Stimulated activated CD8-positive, alpha-beta memory T cell treated with anti-CD3 and anti-CD28 coated beads, Interleukin-12 subunit alpha, Interleukin-12 subunit beta, amount 100 ng/mL, for 4 hours (primary cell): ENCODE measurements at regions not wholly inside any gene's neighbourhood (a gene's known extent, or its start where the extent isn't known, plus 50 kb on each side); places are given as distances from the start of the nearest gene placed in this dataset.
"Not testable (repeated sequence)": the region's sequence is repeated elsewhere in the genome, so short reads cannot be mapped to it uniquely, and the experiment has no call there.

ENCODE experiments used
- DNase-seq: peaks from one replicate; pipeline ENCODE4 v3.0.0-alpha.2; 2020; ENCODE audit warnings: low read depth

- DNase-seq: no peak
Measured at GRCh38 chr7:131935180-131935579, 378.8 kb upstream of the PODXL start.

DNA sequence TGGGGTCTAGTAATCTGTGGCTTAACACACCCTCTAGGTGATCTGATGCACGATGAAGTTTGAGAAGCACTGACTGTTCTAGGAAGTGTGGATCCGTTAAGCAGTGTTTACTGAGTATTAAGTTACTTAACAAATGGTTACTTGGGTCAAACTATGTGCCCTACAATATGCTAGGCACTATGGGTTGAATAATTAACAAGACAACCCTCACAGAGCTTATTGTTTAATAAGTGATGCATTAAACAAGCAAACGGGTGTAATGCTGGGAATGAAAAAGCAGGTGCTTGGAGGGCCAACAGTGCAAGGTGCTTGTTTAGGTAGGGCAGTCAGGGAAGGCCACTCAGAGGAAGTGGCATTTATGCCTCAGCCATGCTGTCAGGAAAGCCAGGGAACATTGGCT, 378.0 kb upstream of the PODXL start:
- DNase-seq: no peak

- no peak for DNase-seq
Measured at GRCh38 chr7:131933751-131934289, 377.4 kb upstream of the PODXL start.

DNA sequence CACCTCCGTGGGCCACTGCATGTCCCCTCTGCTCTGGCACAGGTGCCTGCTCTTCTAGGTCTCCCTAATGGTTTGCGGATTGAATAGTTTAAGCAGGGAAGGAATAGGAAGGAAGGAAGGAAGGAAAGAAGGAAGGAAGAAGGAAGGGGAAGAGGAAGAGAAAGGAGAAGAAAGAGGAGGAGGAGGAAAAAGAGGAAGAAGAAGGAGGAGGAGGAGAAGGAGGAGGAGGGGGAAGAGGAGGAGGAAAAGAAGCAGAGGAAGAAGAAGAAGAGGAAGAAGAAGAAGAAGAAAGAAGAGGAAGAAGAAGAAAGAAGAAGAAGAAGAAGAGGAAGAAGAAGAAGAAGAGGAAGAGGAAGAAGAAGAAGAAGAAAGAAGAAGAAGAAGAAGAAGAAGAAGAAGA, 376.8 kb upstream of the PODXL start:
- DNase-seq: not testable (repeated sequence)

GRCh38 chr7:131932271-131932670, 375.8 kb upstream of the PODXL start:
- no peak for DNase-seq

DNA sequence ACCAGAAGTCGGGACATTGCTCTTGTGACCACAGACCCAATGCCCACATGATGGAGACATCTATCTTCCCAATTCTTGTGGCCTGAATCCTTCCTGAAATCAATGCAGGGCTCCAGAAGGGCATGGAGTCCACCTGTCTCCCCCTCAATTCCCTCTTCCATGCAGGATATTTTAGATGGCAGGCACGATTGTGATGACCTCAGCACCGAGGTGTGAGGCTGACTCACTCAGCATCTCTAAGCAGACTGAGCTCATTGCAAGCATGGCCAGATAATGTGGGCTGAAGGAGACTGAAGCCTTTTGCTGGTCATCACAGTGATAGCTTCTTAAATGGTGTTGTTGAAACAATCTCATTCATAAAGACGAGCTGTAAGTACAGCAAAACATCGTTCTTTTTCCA, 374.9 kb upstream of the PODXL start:
- DNase-seq: no peak

DNA sequence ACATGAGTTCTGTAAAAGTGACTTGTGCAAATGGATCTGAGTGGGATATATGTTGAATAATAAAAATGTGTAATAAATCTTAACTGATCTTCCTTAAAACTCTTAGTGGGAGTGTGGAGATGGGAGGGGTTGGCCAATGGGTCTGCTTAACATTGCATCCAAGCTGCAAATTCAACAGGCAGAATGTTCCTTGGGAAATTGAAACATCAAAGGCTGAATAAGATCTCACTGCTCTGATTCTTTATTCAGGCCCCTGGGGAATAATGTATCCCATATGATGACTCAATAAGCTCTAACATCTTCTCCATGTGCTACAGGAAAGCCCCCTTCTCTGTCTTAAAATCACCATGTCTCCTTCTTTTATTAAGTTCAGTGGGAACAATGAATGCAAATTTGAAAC, 373.2 kb upstream of the PODXL start:
- no peak for DNase-seq

DNA sequence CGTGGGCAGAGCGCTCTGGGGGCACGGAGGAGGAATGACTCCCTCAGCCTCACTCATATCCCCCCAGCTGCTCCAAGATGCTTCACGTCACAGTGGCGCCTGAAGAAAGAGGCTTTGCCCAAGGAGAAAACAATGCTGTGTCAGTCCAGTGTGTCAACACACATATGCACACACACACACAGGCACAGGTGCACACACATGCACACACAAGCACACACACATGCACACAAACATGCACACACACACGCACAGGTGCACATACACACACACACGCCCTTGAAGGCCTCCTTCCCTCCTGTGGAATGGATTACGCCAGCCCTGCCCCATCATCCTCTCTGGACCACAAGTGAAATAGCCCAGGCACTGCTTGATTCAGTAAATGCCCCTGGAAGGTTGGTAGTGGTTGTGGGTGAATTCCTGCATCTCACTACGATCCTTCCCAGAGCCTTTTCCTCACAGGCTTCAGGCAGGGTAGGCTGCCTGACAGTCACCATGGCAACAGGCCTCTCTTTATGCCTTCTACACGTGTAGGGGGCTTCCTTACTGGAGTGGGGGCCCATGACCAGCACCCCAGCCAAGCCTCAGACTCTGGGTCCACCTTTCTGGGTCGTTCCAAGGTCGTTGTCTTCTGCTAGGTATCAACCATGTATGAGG, 371.5 kb upstream of the PODXL start:
- no peak for DNase-seq

DNA sequence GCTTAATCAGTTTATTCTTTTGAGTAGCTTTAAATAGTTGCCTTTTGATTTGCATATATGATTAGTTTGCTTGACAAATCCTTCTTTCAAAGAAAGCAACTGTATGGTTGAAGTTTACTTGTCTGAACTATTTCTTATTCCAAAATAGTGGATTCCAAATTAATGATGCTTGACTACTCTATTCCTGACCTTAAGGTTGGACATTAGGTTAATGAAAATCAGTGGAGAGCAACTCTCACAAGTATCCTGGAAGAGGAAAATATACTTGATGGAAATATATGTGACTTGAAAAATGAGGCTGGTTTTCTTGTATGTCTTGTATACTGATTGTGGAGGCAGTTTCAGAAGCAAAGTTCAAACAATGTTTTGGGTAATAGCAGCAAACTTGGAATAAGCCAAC, 369.2 kb upstream of the PODXL start:
- no peak for DNase-seq

DNA sequence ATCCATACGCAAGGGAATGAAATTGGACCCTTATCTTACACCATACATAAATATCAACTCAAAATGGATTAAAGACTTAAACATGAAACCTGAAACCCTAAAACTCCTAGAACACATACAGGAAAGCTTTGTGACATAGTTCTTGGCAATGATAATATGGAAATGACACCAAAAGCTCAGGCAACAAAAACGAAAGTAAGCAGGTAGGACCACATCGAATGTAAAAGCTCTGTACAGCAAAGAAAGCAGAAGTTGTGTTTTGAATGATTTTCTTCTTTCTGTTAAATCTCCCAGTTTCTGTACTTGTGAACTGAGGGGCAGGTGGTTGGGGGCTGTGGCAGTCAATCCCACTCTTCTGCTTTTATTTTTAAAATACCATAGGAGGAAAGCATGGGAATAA, 368.4 kb upstream of the PODXL start:
- no peak for DNase-seq

GRCh38 chr7:131922948-131923347, 366.5 kb upstream of the PODXL start:
- DNase-seq: not testable (repeated sequence)

GRCh38 chr7:131921016-131921415, 364.6 kb upstream of the PODXL start:
- no peak for DNase-seq

- no peak for DNase-seq
Measured at GRCh38 chr7:131919920-131920709, 363.7 kb upstream of the PODXL start.

DNA sequence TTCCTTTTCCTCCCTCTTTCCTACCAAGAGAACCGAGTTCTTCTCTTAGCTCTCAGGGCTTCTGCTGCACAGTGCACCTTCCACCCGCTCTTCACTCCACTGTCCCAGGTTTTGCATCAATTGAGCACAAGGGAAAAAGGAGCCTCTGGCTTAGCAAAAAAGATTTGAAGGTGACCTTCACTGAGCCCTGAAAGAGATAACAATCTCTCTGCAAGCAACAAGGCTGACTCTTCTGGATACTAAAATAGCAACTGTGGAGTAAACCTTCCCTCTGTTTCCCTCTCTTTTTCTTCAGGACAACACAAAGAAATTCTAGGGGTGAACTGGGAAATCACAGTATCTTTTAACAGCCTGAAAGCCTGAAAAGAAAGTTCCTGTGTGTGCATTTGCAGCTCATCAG, 354.7 kb upstream of the PODXL start:
- DNase-seq: no peak

GRCh38 chr7:131909151-131909768, 352.8 kb upstream of the PODXL start:
- DNase-seq: no peak

DNA sequence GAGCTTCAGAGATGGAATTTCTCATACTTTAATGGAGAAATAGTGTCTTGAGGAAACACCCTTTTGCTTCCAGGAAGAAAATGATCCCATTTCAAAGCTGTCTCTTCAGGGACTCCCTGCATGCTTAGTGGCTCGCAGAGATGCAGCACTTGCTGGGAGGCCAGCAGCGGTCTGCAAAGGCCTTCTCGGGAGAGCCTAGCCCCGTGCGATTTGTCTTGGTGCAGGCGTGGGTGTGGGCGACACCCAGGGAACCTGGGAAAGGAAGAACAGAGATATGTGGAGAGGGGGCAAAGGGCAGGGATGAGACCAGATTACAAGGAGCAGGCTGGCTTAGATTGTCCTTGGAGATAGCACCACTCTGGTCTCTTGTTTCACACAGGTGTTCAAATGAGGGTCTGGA, 352.3 kb upstream of the PODXL start:
- no peak for DNase-seq

DNA sequence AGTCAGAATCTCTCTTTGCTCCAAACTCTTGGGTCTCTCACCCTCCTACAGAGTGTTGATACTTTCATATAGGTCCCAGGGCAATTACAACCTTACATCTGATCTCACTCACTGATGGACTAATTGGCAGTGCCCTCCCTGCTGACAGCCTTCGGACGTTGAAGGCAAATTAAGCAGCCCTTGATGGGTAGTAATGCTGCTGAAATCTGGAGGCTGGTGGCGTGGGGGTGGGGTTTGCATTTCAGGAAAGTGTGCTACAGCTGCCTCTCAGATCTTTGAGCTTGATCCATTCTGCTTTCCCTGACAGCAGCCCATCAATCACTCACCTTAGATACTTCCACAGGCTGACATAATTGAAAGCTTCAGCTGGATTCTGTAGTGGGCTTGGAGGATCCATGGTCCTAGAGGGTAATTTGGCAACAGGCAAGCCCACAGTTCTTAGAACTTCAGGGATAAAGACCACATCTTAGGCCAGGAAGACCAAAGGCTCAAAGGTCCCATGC, 349.1 kb upstream of the PODXL start:
- no peak for DNase-seq

DNA sequence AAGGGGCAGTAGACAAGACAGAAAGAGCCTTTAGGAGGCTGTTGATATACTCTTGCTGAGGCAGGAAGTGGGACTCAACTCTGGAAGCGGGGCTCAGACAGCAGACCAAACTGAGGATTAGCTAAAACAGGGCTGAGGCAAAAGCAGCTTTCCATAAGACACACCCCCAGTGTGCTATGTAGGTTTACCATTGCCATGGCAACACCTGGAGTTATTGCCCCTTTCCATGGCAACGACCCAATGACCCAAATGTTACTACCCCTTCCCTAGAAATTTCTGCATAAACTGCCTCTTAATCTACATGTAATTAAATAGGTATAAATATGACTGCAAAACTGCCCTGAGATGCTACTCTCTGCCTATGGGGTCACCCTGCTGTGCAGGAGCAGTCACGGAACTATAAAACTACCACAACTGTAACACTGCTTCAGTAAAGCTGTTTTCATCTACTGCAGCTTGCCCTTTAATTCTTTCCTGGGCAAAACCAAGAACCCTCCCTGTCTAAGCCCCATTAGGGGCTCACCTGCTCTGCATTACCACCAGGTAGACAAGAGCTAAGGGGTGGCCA, 348.4 kb upstream of the PODXL start:
- no peak for DNase-seq

DNA sequence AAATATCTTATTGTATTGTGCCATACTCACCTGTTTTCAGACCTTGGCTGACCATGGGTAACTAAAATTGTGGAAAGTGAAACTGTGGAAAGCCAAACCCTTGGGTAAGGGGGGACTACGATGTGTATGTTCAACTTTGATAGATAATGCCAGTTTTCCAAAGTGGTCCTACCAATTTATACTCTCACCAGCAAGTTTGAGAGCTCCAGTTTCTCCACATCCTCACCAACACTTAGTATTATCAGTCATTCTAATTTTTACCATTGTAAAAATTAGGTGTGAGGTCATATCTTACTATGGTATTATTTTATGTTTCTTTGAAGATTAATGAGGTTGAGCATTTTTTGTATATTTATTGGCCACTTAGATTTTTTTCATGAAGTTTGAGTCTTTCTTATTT, 346.9 kb upstream of the PODXL start:
- DNase-seq: no peak

GRCh38 chr7:131900785-131901287, 344.4 kb upstream of the PODXL start:
- DNase-seq: no peak

DNA sequence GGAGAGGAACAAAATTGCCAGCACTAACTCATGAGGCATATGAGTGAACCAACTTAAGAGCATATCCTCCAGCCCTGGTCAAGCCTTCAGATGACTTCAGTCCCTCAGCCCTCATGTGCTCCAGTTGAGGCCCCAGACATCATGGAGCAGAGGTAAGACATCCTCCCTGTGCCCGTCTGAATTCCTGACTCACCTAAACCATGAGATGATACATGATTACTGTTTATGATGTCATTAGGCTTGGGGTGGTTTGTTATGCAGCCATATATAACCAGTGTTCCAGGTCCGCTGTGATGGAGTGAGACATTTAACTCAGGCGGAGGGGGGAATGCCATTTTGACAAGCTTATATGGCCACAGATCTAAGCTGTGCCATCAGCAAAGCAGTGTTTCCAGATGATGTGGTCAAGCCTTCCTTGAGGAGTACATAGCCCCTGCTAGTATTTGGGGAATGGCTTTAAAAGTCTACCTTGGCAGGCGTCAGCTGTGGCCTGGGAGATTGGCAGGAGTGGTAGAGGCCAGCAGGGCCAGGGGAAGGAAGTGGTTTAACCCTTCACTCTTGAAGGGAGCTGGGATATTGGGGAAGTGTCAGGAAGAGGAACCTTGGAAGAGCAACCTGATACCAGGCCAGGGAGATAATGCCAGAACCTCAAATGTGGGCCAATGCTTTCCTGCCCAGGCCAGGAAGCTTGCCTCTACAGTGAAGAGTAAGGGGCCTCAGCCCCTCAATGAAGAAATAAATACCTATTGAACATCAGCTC, 343.0 kb upstream of the PODXL start:
- no peak for DNase-seq

GRCh38 chr7:131898418-131898817, 342.0 kb upstream of the PODXL start:
- DNase-seq: no peak
